Neural cell (in vitro differentiated cells): ENCODE measurements at regions not wholly inside any gene's neighbourhood (a gene's known extent, or its start where the extent isn't known, plus 50 kb on each side); places are given as distances from the start of the nearest gene placed in this dataset.

Experiments used
- H2AFZ ChIP-seq: fragments of 200-600, 300-800 bp; sonication (generic), shearing (Covaris generic); 2 replicates; pipeline ENCODE4 v1.6.0; 2014; ENCODE audit warnings: low read depth, mild to moderate bottlenecking, antibody characterized with exemption, low read length, moderate library complexity
- H3F3A ChIP-seq: fragments of 200-600 bp; shearing (Covaris generic); 2 replicates; pipeline ENCODE4 v1.6.1; 2016; ENCODE audit warnings: mild to moderate bottlenecking, moderate library complexity, mixed read lengths, antibody characterized with exemption, low read length; ENCODE audit not compliant: insufficient read depth, poor library complexity, severe bottlenecking
- H3K27ac ChIP-seq: fragments of 200-600, 300-800 bp; sonication (generic), shearing (Covaris generic); 2 replicates; pipeline ENCODE4 v1.5.1; 2014; ENCODE audit warnings: mild to moderate bottlenecking, low read length, moderate library complexity
- H3K27me3 ChIP-seq: fragments of 300-800, 200-600 bp; sonication (generic), shearing (Covaris generic); 2 replicates; pipeline ENCODE4 v1.6.0; 2014; ENCODE audit warnings: mild to moderate bottlenecking, low read depth, low read length, moderate library complexity; ENCODE audit not compliant: insufficient read depth
- H3K36me3 ChIP-seq: fragments of 300-800, 200-600 bp; sonication (generic), shearing (Covaris generic); 2 replicates; pipeline ENCODE4 v1.5.1; 2014; ENCODE audit warnings: mild to moderate bottlenecking, antibody characterized with exemption, low read length, moderate library complexity; ENCODE audit not compliant: insufficient read depth
- H3K4me2 ChIP-seq: fragments of 300-800, 200-600 bp; sonication (generic), shearing (Covaris generic); 2 replicates; pipeline ENCODE4 v1.6.0; 2014; ENCODE audit warnings: mild to moderate bottlenecking, low read length
- H3K4me3 ChIP-seq: fragments of 300-800, 200-600 bp; sonication (generic), shearing (Covaris generic); 2 replicates; pipeline ENCODE4 v1.5.1; 2014; ENCODE audit warnings: mild to moderate bottlenecking, low read length, moderate library complexity
- H3K79me2 ChIP-seq: fragments of 200-600 bp; shearing (Covaris generic); replicated peaks from 2 replicates; pipeline ENCODE4 v1.6.0; 2014; ENCODE audit warnings: mild to moderate bottlenecking, low read length, moderate library complexity; ENCODE audit not compliant: insufficient read depth
- H3K9ac ChIP-seq: fragments of 300-800, 200-600 bp; sonication (generic), shearing (Covaris generic); 2 replicates; pipeline ENCODE4 v1.6.1; 2016; ENCODE audit warnings: mild to moderate bottlenecking, low read length, mixed read lengths
- H3K9me2 ChIP-seq: fragments of 200-600 bp; shearing (Covaris generic); 2 replicates; pipeline ENCODE4 v1.6.1; 2016; ENCODE audit warnings: mild to moderate bottlenecking, low read length, mixed read lengths; ENCODE audit not compliant: insufficient read depth
- H3K9me3 ChIP-seq: fragments of 200-600, 300-800 bp; sonication (generic), shearing (Covaris generic); 2 replicates; pipeline ENCODE4 v1.6.1; 2016; ENCODE audit warnings: mild to moderate bottlenecking, mixed run types, low read length, moderate library complexity, mixed read lengths
- H4K20me1 ChIP-seq: fragments of 200-600 bp; shearing (Covaris generic); 2 replicates; pipeline ENCODE4 v1.6.1; 2016; ENCODE audit warnings: mild to moderate bottlenecking, mixed run types; ENCODE audit not compliant: insufficient read depth
- EP300 ChIP-seq: fragments of 450-650 bp; conservative IDR thresholded peaks from 2 replicates; pipeline ENCODE4 v1.6.1; 2014; ENCODE audit warnings: antibody characterized with exemption, mild to moderate bottlenecking, moderate library complexity; ENCODE audit not compliant: poor library complexity, severe bottlenecking
- EZH2 ChIP-seq: fragments of 200-600, 300-800 bp; shearing (Covaris generic), sonication (generic); IDR thresholded peaks from 2 replicates; pipeline ENCODE4 v1.6.1; 2014; ENCODE audit warnings: antibody characterized with exemption, low read length, borderline replicate concordance, mild to moderate bottlenecking; ENCODE audit not compliant: insufficient read depth, poor library complexity, severe bottlenecking
- MXI1 ChIP-seq: fragments of 450-650 bp; conservative IDR thresholded peaks from 2 replicates; pipeline ENCODE4 v1.6.1; 2014; ENCODE audit warnings: antibody characterized with exemption, mild to moderate bottlenecking; ENCODE audit not compliant: poor library complexity, severe bottlenecking
- POLR2AphosphoS5 ChIP-seq: IDR thresholded peaks from 2 replicates; pipeline ENCODE4 v1.6.1; 2012
- RAD21 ChIP-seq: fragments of 450-650 bp; conservative IDR thresholded peaks from 2 replicates; pipeline ENCODE4 v1.6.1; 2014; ENCODE audit warnings: antibody characterized with exemption, mild to moderate bottlenecking, moderate library complexity
- SMC3 ChIP-seq: fragments of 450-650 bp; conservative IDR thresholded peaks from 2 replicates; pipeline ENCODE4 v1.6.1; 2014; ENCODE audit warnings: antibody characterized with exemption, mild to moderate bottlenecking, moderate library complexity; ENCODE audit not compliant: poor library complexity
- TAF1 ChIP-seq: IDR thresholded peaks from 2 replicates; pipeline ENCODE4 v1.6.1; 2012; ENCODE audit warnings: low read depth
- TF ChIP-seq, protein P1 (sequence below): fragments of 450-650 bp; IDR thresholded peaks from 2 replicates; pipeline ENCODE4 v1.5.1; 2014; ENCODE audit warnings: antibody characterized with exemption, mild to moderate bottlenecking, moderate library complexity; ENCODE audit not compliant: poor library complexity, severe bottlenecking
- TF ChIP-seq, protein P2 (sequence below): IDR thresholded peaks from 2 replicates; pipeline ENCODE4 v1.6.1; 2012; ENCODE audit warnings: borderline replicate concordance

DNA sequence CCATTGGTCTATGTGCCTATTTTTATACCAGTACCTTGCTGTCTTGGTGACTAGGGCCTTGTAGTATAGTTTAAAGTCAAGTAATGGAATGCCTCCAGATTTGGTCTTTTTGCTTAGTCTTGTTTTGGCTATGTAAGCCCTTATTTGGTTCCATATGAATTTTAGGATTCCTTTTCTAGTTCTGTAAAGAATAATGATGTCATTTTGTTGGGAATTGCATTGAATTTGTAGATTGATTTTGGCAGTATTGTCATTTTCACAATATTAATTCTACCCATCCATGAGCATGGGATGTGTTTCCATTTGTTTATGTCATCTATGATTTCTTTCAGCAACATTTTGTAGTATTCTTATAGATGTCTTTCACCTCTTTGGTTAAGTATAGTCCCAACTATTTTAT is 96.4 kb upstream of the PAK5 start:
- Histone ChIP-seq H3K9me2 (no peaks in the 10 kb centered on the region), H3K4me3 (no peak overlapping the region), H3K4me2 (no peak overlapping the region), H3K27me3 (no peaks in the 10 kb centered on the region), H3K9ac (no peak overlapping the region), H3K27ac (no peak overlapping the region), H3F3A (no peaks in the 10 kb centered on the region), H4K20me1 (no peaks in the 10 kb centered on the region), H2AFZ (no peak overlapping the region), H3K79me2 (no peaks in the 10 kb centered on the region), H3K36me3 (no peaks in the 10 kb centered on the region), H3K9me3 (no peaks in the 10 kb centered on the region)
- TF ChIP-seq MXI1 (no peak), SMC3 (no peak), TAF1 (no peak), POLR2AphosphoS5 (no peak)

DNA sequence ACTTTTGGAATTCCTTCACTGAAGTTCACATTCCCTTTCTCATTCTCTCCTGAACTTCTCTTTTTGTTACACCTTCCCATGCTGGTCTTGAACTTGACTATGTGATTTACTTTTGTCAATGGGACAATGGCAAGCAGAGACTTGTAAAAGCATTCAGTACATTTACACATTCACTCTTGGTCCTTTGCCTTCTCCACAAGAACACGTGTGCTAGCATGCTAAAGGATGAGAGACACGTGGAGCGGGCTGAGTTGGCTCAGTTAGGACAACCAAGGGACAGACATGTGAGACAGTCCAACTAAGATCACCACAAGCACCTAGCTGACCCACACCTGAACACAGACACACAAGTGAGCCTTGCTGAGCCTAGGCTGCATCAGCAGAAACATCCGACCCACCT is 91.3 kb upstream of the PAK5 start:
- H3K9me2 ChIP-seq = no peaks in the 10 kb centered on the region
- H3K79me2 ChIP-seq = no peaks in the 10 kb centered on the region
- no peaks in the 10 kb centered on the region for H3K36me3 ChIP-seq
- H3K9me3 ChIP-seq = no peaks in the 10 kb centered on the region
- H3K27me3 ChIP-seq = no peaks in the 10 kb centered on the region
- no peaks in the 10 kb centered on the region for H3F3A ChIP-seq
- H2AFZ ChIP-seq = no peak overlapping the region
- no peak overlapping the region for H3K4me2 ChIP-seq
- H3K4me3 ChIP-seq = no peak overlapping the region
- no peak for TF ChIP-seq MXI1
- TF ChIP-seq RAD21 = no peak
- no peak for TF ChIP-seq TAF1
- TF ChIP-seq, protein P1, sequence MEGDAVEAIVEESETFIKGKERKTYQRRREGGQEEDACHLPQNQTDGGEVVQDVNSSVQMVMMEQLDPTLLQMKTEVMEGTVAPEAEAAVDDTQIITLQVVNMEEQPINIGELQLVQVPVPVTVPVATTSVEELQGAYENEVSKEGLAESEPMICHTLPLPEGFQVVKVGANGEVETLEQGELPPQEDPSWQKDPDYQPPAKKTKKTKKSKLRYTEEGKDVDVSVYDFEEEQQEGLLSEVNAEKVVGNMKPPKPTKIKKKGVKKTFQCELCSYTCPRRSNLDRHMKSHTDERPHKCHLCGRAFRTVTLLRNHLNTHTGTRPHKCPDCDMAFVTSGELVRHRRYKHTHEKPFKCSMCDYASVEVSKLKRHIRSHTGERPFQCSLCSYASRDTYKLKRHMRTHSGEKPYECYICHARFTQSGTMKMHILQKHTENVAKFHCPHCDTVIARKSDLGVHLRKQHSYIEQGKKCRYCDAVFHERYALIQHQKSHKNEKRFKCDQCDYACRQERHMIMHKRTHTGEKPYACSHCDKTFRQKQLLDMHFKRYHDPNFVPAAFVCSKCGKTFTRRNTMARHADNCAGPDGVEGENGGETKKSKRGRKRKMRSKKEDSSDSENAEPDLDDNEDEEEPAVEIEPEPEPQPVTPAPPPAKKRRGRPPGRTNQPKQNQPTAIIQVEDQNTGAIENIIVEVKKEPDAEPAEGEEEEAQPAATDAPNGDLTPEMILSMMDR = no peak
- TF ChIP-seq, protein P2, sequence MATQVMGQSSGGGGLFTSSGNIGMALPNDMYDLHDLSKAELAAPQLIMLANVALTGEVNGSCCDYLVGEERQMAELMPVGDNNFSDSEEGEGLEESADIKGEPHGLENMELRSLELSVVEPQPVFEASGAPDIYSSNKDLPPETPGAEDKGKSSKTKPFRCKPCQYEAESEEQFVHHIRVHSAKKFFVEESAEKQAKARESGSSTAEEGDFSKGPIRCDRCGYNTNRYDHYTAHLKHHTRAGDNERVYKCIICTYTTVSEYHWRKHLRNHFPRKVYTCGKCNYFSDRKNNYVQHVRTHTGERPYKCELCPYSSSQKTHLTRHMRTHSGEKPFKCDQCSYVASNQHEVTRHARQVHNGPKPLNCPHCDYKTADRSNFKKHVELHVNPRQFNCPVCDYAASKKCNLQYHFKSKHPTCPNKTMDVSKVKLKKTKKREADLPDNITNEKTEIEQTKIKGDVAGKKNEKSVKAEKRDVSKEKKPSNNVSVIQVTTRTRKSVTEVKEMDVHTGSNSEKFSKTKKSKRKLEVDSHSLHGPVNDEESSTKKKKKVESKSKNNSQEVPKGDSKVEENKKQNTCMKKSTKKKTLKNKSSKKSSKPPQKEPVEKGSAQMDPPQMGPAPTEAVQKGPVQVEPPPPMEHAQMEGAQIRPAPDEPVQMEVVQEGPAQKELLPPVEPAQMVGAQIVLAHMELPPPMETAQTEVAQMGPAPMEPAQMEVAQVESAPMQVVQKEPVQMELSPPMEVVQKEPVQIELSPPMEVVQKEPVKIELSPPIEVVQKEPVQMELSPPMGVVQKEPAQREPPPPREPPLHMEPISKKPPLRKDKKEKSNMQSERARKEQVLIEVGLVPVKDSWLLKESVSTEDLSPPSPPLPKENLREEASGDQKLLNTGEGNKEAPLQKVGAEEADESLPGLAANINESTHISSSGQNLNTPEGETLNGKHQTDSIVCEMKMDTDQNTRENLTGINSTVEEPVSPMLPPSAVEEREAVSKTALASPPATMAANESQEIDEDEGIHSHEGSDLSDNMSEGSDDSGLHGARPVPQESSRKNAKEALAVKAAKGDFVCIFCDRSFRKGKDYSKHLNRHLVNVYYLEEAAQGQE = no peak
- no peak for TF ChIP-seq EZH2
- TF ChIP-seq POLR2AphosphoS5 = no peak
- no peak for TF ChIP-seq SMC3
- TF ChIP-seq EP300 = no peak
- H3K9ac ChIP-seq = no peak overlapping the region
- no peak overlapping the region for H3K27ac ChIP-seq
- no peaks in the 10 kb centered on the region for H4K20me1 ChIP-seq

DNA sequence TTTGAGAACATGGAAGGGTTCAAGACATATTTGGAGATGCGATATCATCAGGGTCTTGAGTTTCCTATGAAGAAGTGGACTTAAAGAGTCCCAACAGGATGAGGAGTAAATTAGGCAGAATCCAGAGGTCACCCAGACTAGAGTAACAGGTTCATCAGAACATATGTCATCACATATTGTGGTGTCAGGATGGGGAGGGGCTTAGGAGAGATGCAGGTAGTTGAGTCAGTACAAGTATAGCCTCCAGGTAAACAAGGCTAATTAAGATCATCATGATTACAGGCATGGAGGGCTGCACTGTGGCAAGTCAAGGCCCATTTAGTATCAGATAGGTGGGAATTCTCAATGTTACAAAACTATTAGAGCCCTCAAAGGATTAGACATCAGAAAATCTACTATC is 90.1 kb upstream of the PAK5 start:
- H3K9ac ChIP-seq = no peak overlapping the region
- no peak for TF ChIP-seq TAF1
- TF ChIP-seq POLR2AphosphoS5 = no peak
- no peak for TF ChIP-seq EZH2
- TF ChIP-seq, protein P1 = no peak
- TF ChIP-seq MXI1 = no peak
- TF ChIP-seq, protein P2 = no peak
- TF ChIP-seq SMC3 = no peak
- no peak for TF ChIP-seq RAD21
- no peak for TF ChIP-seq EP300

More for the DNA sequence above, 90.1 kb upstream of the PAK5 start:
- Histone ChIP-seq H3K27me3 (no peaks in the 10 kb centered on the region), H2AFZ (no peak overlapping the region), H3F3A (no peaks in the 10 kb centered on the region), H4K20me1 (no peaks in the 10 kb centered on the region), H3K27ac (no peak overlapping the region), H3K4me2 (no peak overlapping the region), H3K79me2 (no peaks in the 10 kb centered on the region), H3K9me3 (no peaks in the 10 kb centered on the region), H3K36me3 (no peaks in the 10 kb centered on the region), H3K4me3 (no peak overlapping the region), H3K9me2 (no peaks in the 10 kb centered on the region)
